NOMO-1 treated with DMSO at 0.1 percent for 48 hours (cell line): ENCODE measurements at regions not wholly inside any gene's neighbourhood (a gene's known extent, or its start where the extent isn't known, plus 50 kb on each side); places are given as distances from the start of the nearest gene placed in this dataset.

Source experiments
- DNase-seq: peaks from one replicate; lab custom pipeline; 2025; ENCODE audit not compliant: unreplicated experiment; lab: John Stamatoyannopoulos, UW

DNA sequence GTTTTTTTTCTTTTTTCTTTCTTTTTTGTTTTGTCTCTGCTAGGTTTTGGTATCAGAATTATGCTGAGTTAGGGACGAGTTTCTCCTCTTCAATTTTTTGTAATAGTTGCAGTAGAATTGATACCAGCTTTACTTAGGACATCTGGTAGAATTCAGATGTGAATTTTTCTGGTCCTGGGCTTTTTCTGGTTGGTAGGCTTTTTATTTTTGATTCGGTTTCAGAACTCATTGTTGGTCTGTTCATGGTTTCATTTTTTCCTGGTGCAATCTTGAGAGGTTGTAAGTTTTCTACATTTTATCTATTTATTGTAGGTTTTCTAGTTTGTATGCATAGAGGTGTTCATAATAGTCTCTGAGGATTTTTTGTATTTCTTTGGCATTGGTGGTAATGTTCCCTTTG is 498.1 kb upstream of the CPEB2 start:
- DNase-seq, result no peak

DNA sequence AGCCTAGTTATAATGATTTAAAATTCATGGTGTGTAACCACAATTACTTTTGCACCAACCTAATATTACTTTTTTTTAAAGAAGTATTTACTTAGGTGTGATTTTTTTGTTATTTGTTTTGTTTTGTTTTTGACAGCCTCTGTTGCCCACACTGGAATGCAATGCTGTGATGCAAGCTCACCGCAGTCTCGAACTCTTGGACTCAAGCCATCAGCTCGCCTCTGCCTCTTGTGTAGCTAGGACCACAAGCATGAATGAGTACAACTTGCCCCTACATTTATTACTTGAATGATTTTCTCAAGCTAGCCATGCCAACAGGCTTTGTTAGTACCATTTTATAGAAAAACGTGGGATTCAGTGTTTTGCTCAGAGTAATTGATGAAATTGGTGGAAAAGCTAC is 488.8 kb upstream of the CPEB2 start:
- no peak for DNase-seq

DNA sequence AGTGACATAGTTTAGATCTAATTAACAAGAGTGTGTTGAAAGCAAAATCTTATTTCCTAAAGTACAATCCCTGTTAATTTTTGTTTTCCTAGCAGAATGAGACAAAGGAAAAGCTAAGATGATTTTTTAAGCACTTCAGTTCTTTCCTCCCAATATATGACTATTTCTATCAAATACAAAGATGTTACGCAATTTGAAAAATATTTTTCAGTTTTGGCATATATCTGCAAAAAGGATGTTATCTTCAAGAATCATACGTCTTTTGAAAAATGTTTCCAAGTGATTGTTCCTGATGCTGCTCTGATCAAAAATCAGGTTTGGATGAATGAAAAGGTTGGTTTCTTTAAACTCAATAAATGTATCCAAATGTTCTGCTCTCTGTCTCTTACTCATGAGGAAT is 486.7 kb upstream of the CPEB2 start:
- DNase-seq, result no peak

DNA sequence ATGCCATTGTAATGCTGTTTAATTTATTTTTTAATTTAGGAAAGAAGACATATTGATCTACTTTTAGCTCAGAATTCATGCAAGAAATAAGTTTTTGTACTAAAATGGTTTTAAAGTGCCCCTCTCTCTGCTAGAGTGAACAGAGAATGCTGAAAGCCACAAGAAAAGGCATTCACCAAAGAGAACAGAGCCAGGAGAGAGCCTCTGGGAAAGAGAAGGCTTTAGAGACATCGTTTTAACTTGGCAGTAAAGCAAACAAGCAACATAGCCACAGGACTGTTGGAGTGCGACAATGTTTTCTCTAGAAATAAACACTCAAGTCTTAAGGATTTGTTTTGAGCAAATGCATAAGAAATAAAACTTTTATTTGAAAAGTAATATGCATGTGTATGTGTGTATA is 484.1 kb upstream of the CPEB2 start:
- DNase-seq, result no peak

DNA sequence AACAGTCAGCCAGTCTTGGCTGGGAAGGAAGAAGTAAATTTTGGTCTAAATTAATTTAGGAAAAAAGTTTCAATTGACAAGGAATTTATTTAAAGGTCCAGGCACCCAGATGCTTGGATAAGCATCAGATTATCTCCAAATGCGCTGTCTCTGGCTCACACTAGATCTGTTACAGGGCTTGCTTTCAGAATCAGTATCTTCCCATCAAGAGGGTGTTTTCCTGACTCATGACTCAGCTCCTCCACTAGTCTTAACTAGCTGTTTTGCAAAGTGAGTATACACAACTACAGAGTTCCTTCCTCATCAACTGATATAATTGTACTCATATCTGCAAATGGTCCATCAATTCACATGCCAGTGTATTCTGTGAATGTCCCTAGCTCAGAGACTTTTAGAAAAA is 482.1 kb upstream of the CPEB2 start:
- DNase-seq, result no peak

DNA sequence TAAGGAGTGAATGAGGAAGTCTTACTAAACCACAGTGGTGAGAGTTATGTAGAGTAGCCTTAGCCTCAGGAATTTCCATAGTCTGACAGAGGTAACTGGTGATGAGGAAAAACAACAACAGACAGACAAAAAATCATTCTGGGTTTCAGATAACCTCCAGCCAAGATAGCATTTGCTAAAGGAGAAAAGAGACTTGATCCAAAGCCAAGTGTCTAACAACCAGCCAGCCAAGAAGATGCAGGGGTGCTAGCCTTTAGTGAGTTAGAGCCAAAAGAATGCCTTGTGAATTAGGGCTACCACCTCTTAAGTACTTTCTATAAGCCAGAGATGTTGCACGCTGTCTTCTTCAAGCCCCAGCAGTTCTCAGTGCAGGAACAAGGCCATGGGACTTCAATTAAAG is 478.0 kb upstream of the CPEB2 start:
- DNase-seq, result no peak

DNA sequence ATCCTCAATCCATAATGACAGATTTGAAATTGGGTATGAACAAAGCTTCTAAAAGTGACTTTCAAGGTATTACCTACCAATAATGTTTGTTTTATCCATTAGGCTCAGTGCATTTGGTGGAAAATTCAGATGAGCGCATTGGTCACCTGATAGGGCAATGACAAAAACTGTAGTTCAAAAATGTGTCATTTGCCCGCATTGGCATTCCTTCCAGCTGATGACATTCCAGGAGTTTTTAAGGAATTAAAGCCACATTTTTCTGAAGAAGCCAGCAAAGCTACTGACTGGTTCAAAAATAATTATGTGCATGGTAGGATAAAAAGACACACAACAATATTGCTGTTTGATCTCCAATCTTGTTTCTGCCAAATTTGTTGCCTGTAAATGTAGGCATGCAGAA is 473.4 kb upstream of the CPEB2 start:
- DNase-seq, result no peak

DNA sequence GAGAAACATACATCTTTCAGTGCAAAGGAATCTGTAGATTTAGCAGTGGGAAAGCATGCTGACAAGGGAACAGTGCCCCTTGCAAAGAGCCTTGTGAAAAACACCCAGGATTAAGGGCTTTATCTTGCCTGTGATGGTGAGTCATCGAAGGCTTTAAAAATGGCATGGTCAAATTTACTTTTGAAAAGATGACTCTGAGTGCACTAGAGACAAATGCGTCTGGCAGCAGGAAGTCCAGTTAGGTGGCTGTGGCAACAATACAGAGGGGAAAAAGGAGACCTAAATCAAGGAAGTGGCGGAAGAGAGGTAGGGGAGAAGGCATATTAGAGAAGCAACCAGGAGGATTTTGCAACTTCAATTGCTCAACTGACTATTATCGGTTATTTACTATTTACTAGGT is 472.6 kb upstream of the CPEB2 start:
- DNase-seq, result peak; percentile 90

DNA sequence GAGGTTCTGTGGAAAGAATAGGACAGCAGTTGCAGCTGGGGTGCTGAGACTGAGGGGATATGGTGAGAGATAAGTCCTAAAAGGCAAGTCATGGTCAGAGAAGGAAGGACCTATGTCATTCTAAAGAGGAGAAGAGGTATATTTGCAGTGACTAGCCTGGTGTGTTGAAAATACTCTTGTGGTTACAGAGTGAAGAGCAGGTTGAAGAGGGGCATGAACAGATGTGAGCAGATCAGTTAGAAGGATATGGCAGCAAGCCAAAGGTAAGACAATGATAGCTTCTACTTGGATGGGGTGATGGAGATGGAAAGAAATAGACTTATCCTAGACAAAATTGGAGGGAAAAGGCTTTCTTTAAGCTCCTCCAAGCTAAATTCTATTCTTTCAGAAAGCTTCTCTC is 469.8 kb upstream of the CPEB2 start:
- DNase-seq, result no peak

DNA sequence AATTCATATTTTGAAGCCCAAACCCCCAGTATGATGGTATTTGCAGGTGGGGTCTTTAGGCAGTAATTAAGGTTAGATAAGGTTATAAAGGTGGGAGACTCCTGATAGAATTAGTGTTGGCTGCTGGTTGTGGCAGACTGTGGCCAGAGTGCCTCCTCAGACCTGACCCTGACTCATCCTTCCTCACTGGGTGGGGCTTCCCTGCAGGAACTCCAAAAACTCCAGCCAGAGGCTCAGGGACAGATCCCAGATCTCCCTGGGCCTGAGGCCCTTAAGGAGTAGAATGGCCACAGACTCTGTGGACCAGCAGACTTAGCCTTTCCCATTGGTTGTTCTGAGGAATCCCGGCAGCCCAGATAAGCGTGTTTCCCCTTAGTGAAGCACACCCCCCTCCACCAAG is 463.0 kb upstream of the CPEB2 start:
- no peak for DNase-seq

DNA sequence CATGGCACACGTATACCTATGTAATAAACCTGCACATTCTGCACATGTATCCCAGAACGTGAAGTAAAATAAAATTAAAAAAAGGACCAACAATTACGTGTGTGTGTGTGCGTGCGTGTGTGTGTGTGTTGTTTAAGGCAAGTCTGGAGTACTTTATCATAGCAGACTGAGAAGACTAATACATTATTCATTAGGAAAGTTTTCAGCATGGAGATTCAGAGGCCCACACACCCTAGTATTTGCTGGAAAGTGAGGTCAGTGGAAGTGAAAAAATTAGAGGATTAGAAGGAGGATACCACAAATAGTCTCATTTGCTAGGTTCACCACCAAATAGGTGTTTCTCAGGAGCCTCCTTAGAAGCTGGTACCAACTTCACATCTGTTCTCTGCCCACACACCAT is 457.1 kb upstream of the CPEB2 start:
- DNase-seq, result no peak

DNA sequence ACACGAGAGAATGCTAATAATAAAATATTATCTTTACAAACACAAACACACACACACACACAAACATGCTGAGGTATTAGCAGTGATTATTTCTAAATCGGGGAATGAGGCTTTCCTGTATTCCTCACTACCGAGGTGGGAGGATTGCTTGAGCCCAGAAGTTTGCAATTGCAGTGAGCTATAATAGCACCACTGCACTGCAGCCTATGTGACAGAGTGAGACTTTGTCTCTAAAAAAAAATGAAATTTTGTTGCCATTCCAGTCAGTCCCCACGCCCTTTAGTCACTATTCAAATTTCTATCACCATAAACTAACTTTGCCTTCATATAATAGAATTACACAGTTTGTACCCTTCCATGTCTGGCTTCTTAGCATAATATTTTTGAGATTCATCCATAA is 456.5 kb upstream of the CPEB2 start:
- DNase-seq, result no peak

DNA sequence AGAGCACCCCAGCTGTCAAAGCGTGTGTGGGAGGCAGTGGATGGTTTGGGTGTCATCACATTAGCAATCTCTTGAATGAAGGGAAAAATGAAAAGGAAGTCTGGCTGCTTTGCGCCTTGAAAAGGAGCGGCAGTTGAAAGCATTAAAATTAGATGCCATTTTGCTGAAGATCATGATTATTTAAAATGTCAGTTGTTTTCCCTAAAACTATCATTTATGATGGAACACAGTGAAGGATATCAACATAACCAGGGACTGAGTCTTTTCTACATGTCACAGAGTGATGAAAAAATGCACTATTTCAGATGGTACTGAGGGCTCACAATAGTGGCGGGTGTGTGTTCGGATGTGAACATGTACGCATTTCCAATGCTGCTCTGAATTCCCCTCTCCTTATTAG is 450.2 kb upstream of the CPEB2 start:
- DNase-seq, result no peak

DNA sequence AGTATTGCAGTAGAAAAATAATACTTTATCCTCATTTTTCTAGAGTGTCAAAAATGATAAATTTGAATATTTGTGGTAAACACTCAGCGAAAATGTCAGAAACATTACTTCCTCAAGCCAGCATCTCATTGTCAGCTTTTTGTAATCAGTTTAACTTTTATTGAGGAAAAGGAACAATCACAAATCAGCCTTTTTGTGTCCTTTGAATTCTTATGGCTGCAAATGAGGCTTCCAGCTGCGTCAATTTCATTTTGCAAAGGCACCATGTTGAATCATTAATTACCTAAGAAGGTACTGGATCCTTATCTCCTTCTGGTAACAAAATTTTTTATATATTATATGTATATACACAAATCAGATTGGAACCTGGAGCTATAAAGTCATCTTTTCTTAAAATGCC is 442.6 kb upstream of the CPEB2 start:
- DNase-seq, result no peak

DNA sequence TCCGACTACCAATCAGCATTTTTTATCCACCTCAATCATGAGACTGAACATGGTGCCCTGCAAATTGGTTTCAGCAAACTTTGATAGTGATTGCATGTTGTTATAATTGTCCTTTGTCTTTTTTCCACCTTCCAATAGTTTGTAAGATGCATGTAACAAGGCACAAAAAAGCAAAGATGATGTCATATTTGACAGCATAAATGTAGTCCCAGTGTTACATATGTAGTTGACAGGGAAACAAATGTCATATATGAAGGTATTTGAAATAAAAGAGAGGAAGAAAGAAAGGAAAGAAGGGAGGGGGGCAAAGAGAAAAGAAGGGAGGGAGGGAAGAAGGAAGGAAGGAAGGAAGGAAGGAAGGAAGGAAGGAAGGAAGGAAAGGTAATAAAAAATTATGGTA is 441.7 kb upstream of the CPEB2 start:
- no peak for DNase-seq

DNA sequence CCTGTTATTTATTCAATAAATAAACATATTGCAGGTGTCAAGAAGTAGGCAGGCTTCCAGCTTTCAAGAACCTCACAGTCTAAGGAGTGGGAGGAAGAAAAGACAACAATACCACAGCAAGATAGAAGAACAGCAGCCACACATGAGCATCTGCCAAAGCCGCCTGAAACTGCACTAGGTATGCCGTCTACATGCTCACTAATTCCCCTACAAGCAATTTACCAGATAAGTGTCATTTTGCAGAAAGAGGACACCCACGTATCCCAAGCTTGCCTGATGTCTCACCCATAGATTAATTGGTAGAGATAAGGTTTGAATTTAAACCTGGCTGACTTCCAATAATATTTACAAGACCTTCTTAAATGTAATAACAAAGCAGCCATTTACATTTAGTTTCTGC is 439.4 kb upstream of the CPEB2 start:
- no peak for DNase-seq

DNA sequence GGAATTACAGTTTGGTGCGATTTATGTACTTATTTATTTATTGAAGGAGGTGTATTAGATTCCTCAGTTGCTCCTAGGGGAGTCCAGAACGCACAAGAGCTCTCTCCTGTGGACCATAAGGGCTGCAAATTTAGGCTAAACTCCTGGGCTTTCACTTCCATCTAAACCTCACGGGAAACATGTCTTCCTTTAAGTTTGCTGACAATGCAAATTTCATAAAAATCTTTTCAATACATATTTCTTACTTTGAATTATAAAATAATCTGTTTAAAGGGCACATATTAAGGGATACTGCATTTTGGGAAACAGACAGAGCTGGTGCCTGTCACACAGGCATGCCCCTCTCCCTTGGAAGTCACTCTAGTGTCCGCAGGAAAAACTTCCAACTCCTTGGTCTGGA is 438.0 kb upstream of the CPEB2 start:
- DNase-seq, result no peak

DNA sequence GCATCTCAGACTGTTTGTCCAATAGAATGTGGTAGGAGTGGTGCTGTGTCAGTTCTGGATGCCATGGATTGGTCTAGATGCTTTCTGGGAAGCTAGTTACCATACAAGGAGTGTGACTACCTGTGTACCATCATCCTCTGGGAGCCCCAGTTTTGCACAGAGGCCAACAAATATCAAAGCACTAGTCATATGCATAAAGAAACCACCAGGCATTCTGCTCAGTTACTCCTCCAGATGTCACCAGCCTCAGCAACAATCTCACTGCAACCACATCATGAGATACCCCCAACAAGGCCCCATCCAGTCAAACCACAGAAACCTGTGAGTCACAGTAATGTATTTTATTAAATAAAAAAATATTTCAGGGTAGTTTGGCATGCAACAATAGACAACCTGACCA is 435.8 kb upstream of the CPEB2 start:
- no peak for DNase-seq

DNA sequence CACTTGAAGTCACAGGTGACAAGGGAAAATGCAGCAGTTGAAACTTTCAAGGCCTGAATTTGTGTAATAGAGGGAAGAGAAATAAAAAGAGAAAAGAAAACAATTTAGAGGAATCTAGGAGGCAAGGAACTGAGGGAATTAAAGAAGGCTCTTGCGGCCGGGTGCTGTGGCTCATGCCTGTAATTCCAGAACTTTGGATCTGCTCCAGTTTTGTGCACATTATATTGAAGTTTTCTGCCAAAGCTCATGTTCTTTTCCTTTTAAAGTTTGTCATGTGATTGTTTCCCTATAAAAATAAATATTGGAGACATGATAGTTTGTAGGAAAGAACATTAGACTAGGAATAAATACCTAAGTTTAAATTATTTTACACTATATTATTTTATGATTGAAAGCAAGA is 433.9 kb upstream of the CPEB2 start:
- no peak for DNase-seq

DNA sequence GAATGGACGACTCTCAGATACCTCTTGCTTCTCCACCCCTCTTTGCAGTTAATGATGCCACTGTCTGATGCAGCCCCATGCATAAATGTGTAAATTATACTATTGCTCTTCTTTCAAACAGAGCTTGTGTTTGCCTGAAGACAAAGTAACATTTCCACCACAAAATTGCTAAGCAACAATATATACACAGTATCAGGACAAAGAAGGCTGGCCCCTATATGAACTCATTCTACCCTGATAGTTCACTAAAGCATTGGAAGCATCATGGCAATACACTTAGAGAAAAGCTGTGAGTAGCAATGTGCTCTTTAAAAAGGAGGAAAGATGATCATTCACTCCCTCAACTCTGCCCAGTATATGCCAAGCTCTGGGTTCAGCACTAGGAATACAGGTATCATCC is 427.0 kb upstream of the CPEB2 start:
- DNase-seq, result no peak

DNA sequence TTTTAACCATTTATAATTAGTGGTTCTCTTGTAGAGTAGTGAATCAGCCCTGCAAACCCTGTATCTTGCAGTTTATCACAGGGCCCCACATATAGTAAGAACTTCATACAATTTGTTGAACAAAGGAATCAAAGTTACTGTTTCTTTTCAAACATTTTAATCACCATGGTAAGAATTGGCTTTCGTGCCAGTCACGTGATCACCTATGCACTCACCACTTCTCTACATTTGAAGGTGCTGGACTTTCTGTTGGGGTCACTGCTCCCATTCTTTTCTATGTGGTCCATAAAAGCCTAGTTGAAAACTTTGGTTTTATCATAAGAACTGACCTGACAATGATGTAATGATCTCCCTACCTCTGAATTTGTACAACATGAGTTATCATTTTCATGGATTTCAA is 426.4 kb upstream of the CPEB2 start:
- no peak for DNase-seq

DNA sequence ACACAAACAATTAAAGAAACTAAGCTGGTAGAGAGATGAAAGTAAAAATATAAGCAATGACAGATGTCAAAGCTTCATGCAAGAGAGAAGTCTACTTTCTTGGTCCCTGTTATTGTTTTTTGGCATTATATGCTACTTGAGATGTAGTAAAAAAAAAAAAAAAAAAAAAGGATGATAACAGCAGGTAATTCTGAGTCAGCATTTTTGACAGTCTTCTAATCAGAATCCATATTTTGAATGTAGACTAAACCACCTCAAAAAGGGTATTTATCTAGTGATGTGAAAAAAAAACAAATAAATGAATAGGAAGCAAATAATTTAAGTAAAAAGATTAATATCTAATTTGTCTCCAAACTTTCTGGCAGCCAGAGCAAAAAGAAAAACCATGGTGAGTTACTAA is 422.2 kb upstream of the CPEB2 start:
- DNase-seq, result no peak

DNA sequence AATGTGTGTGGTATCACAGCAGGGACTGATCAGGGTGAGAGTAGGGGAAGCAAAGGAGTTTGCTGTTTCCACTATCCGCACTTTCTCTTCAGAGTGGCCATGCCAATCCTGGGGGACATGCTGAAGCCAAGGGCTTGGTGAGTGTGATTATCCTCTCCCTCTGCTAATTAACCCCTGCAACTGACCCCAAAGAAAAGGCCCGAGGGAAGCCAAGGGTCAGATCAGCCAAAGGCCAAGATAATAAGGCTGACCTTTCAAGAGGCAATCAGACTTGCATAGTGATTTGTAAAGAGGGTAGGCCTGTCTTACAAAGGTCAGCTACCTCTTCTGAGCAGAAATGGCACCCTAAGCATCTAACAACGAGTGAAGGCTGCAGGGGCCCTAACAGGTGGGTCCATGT is 420.5 kb upstream of the CPEB2 start:
- DNase-seq, result no peak

DNA sequence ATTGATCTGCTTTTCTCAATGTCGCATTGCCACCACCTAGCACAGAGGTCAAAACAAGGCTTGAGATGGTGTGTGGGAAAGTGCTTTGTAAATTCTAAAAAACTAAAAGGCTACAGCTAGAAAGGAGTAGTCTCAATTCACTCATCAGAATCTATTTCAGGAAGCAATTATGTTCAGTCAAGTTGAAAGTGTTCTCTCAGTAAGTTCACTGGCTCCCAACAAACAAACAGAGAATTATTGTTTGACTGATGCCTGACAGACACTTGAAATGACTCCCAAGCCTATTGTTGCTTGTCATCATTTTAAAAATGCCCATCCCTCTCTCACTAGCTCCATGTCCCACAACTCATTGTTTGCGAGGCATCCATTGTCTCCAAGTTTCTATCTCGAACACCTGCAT is 419.6 kb upstream of the CPEB2 start:
- no peak for DNase-seq
